HPDE6-E6E7 (cell line): ENCODE measurements at regions not wholly inside any gene's neighbourhood (a gene's known extent, or its start where the extent isn't known, plus 50 kb on each side); places are given as distances from the start of the nearest gene placed in this dataset.
"Not testable (repeated sequence)": the region's sequence is repeated elsewhere in the genome, so short reads cannot be mapped to it uniquely, and the experiment has no call there.

Source experiments
- DNase-seq: peaks from one replicate; pipeline ENCODE4 v3.0.0; 2011; ENCODE audit warnings: missing footprints; ENCODE audit errors: extremely low spot score

- DNase-seq, result no peak
Measured at GRCh38 chr4:156545003-156545785, 426.4 kb downstream of the PDGFC start.

- no peak for DNase-seq
Measured at GRCh38 chr4:156539376-156539775, 432.2 kb downstream of the PDGFC start.

GRCh38 chr4:156538651-156539257 is 432.8 kb downstream of the PDGFC start:
- no peak for DNase-seq

- no peak for DNase-seq
Measured at GRCh38 chr4:156538210-156538609, 433.4 kb downstream of the PDGFC start.

- no peak for DNase-seq
Measured at GRCh38 chr4:156537286-156537685, 434.3 kb downstream of the PDGFC start.

GRCh38 chr4:156536661-156537060 is 434.9 kb downstream of the PDGFC start:
- peak; percentile 39 for DNase-seq

- DNase-seq, result no peak
Measured at GRCh38 chr4:156534205-156534604, 437.4 kb downstream of the PDGFC start.

GRCh38 chr4:156528216-156528615 is 443.4 kb downstream of the PDGFC start:
- no peak for DNase-seq

GRCh38 chr4:156527237-156527993 is 444.2 kb downstream of the PDGFC start:
- DNase-seq, result no peak

- DNase-seq, result no peak
Measured at GRCh38 chr4:156523991-156524390, 447.6 kb downstream of the PDGFC start.

- no peak for DNase-seq
Measured at GRCh38 chr4:156523492-156523891, 448.1 kb downstream of the PDGFC start.

GRCh38 chr4:156521631-156522030 is 450.0 kb downstream of the PDGFC start:
- no peak for DNase-seq

- DNase-seq, result no peak
Measured at GRCh38 chr4:156517956-156518355, 453.6 kb downstream of the PDGFC start.

GRCh38 chr4:156517546-156517945 is 454.1 kb downstream of the PDGFC start:
- no peak for DNase-seq

GRCh38 chr4:156516698-156517097 is 454.9 kb downstream of the PDGFC start:
- DNase-seq, result no peak

- DNase-seq, result no peak
Measured at GRCh38 chr4:156515295-156515694, 456.3 kb downstream of the PDGFC start.

- no peak for DNase-seq
Measured at GRCh38 chr4:156512622-156513021, 459.0 kb downstream of the PDGFC start.

- DNase-seq, result not testable (repeated sequence)
Measured at GRCh38 chr4:156509921-156510320, 461.7 kb downstream of the PDGFC start.

GRCh38 chr4:156505341-156505955 is 466.2 kb downstream of the PDGFC start:
- DNase-seq, result no peak

- no peak for DNase-seq
Measured at GRCh38 chr4:156503119-156503518, 468.5 kb downstream of the PDGFC start.

- no peak for DNase-seq
Measured at GRCh38 chr4:156501962-156502361, 469.6 kb downstream of the PDGFC start.

- DNase-seq, result no peak
Measured at GRCh38 chr4:156499684-156500083, 471.9 kb downstream of the PDGFC start.
